ENCODE measurements at regions not wholly inside any gene's neighbourhood (a gene's known extent, or its start where the extent isn't known, plus 50 kb on each side); places are given as distances from the start of the nearest gene placed in this dataset.
"Not testable (repeated sequence)": the region's sequence is repeated elsewhere in the genome, so short reads cannot be mapped to it uniquely, and the experiment has no call there.

DNA sequence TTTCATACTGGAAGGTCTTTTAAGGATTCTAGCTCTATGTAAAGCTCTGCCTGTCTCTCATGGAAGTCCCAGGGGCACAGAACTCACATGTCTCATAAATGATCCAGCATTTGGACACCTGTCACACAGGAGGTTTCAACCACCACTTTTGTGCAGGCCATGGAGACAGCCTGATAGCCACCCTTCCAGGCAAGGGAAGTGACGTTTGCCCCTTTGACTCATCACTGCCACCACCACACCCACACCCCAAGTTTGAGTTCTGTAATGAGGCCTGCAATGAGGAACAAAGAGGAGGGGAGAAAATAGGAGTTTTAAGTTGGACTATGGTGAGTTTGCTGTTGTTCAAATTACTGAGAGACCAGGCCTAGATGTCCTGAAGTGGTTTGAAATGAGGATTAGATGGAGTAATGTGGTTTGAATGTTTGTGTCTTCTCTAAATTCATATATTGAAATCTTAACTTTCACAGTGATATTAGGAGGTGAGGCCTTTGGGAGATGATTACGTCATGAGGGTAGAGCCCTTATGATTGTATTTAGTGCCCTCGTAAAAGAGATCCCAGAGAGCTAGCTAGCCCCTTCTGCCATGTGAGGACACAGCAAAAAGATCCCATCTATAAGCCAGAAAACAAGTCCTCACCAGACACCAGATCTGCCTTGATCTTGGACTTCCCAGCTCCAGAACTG, 175.3 kb upstream of the EPHA4 start:
- TF ChIP-seq POLR2A (IDR thresholded peaks at IDR 0.05; ENCODE audit: low read length) (no peak), GATA1 (IDR thresholded peaks at IDR 0.05; ENCODE audit: low read depth, low read length) (no peak)
- no peak for DNase-seq

DNA sequence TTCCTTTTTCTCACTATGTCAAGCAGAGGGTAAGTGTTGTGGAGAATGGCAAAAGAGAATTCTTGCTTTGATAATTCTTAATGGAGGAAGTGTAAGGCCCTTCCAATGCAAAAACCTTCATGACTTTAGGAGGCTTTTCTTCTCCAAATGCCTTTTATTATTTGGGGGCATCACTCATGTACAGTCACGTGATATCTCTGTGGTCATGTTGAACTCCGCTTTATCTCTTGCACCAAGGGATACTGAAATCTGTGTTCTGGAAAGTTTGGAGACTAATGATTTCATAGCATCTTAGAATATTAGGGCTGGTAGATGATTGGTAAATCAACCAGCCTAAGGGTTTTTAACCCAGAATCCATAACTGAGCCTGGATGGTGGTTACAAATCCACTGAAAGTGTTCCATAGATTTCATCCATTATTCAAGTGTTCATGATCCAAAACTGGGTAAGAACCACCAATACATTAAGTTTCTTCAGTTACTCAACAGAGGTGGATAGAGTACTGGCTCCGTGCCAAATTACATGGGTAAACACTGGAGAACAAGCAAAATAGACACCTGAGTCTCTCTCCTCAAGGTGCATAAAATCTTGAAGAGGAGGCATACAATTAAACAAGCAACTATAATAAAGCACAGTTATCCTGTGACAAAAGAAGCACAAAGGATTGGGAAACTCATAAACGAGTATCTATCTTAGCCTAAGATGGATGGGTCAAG, 169.6 kb upstream of the EPHA4 start:
- DNase-seq: no peak
- TF ChIP-seq POLR2A (IDR thresholded peaks at IDR 0.05; ENCODE audit: low read length): no peak
- TF ChIP-seq GATA1 (IDR thresholded peaks at IDR 0.05; ENCODE audit: low read depth, low read length): no peak

DNA sequence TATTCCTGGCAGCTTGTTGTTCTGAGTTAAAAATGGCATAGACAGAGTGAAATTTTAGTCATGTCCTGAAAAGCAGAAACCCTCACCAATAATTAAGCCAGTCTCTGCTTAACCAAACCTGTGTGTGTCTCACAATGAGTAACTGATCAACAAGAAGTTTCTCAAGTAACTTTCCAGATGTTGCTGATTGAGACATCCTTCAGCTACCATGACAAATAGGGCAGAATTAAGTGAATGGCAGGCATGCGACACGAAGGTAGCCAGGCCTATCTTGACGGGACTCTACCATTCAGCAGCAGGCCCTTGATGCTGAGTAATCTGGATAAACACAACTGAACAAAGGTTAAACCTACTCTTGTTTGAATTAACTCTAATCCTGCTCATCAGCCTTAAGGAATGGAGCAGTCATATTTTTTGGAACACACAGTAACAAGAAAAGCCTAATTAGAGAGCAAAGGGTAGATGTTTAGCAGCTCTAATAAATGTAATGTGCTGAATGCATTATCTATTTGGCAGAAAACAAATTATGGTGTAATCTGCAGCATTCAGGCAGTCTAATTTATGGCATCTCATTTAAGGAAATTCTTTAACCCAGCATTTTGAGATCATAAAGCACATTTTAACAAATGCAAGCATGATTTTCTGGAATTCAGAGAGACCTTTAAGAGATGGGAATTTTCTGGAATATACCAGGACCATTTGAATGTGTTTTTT, 159.5 kb upstream of the EPHA4 start:
- no peak for DNase-seq
- no peak for TF ChIP-seq POLR2A (IDR thresholded peaks at IDR 0.05; ENCODE audit: low read length)
- no peak for TF ChIP-seq GATA1 (IDR thresholded peaks at IDR 0.05; ENCODE audit: low read depth, low read length)

GRCh38 chr2:221726894-221727513, 154.9 kb upstream of the EPHA4 start:
- no peak for DNase-seq
- no peak for TF ChIP-seq GATA1 (IDR thresholded peaks at IDR 0.05; ENCODE audit: low read depth, low read length)
- TF ChIP-seq POLR2A (IDR thresholded peaks at IDR 0.05; ENCODE audit: low read length): no peak

DNA sequence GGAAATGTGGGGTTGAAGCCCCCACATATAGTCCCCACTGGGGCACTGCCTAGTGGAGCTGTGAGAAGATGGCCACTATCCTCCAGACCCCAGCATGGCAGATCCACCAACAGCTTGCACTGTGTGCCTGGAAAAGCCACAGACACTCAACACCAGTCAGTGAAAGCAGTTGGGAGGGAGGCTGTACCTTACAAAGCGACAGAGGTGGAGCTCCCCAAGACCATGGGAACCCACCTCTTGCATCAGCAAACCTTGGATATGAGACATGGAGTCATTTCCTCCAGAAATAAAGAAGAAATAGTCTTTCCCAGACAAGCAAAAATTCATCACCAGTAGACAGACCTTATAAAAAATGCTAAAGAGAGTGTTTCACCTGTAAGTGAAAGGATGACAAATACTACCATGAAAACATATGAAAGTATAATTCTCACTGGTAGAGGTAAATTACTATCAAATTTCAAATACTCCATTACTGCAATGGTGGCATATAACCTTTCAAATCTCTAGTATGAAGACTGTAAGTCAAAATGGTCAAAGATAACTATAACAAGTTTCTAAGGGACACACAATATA, 152.6 kb upstream of the EPHA4 start:
- TF ChIP-seq POLR2A (IDR thresholded peaks at IDR 0.05; ENCODE audit: low read length): no peak
- TF ChIP-seq GATA1 (IDR thresholded peaks at IDR 0.05; ENCODE audit: low read depth, low read length): no peak

GRCh38 chr2:221724117-221724516, 152.0 kb upstream of the EPHA4 start:
- DNase-seq: not testable (repeated sequence)

More for the DNA sequence above, 152.6 kb upstream of the EPHA4 start:
- no peak for DNase-seq

- no peak for DNase-seq
- TF ChIP-seq POLR2A (IDR thresholded peaks at IDR 0.05; ENCODE audit: low read length): no peak
- TF ChIP-seq GATA1 (IDR thresholded peaks at IDR 0.05; ENCODE audit: low read depth, low read length): no peak
These were observed 144.6 kb upstream of the EPHA4 start for GRCh38 chr2:221716426-221717303.

DNA sequence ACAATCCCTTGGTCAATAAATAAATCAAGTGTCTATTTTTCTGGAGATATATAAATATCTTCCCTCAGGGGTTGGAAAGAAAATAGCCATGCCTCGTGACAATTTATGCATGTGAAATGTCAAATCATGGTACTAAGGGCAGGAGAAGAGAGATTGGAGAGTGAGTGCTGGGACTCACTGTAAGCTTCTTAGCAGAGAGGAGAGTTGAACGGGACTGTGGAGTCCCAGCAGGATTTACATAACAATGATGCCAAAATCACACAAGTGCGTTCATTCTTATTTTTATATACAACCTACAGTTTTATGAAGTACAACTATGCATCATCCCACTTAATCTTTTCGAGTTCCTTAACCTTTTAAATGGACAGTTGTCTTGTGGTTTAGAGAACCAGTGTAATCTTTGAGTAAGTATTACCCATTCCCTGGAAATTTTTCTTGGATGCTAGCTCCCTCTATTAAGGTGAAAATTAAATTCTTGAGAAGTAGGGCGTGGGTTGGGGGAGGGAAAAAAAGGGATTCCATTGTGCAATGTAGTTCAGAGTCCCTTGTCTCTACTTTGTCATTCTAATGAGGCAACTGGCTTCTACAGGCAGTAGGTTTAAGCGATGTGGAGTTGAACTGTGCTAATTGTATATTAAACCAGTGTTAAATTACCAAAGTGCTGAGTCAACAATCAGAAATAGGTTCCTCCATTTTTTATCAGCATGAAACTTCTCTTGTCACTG, 143.6 kb upstream of the EPHA4 start:
- TF ChIP-seq POLR2A (IDR thresholded peaks at IDR 0.05; ENCODE audit: low read length): no peak
- no peak for TF ChIP-seq GATA1 (IDR thresholded peaks at IDR 0.05; ENCODE audit: low read depth, low read length)
- DNase-seq: no peak

GRCh38 chr2:221710744-221711143, 138.6 kb upstream of the EPHA4 start:
- TF ChIP-seq POLR2A (IDR thresholded peaks at IDR 0.05; ENCODE audit: low read length) (no peak), GATA1 (IDR thresholded peaks at IDR 0.05; ENCODE audit: low read depth, low read length) (no peak)
- no peak for DNase-seq

- TF ChIP-seq GATA1 (IDR thresholded peaks at IDR 0.05; ENCODE audit: low read depth, low read length): no peak
- no peak for TF ChIP-seq POLR2A (IDR thresholded peaks at IDR 0.05; ENCODE audit: low read length)
- no peak for DNase-seq
These were observed 136.8 kb upstream of the EPHA4 start for GRCh38 chr2:221708902-221709301.

- no peak for DNase-seq
- TF ChIP-seq GATA1 (IDR thresholded peaks at IDR 0.05; ENCODE audit: low read depth, low read length): no peak
- TF ChIP-seq POLR2A (IDR thresholded peaks at IDR 0.05; ENCODE audit: low read length): no peak
These were observed 133.2 kb upstream of the EPHA4 start for GRCh38 chr2:221705185-221705877.

DNA sequence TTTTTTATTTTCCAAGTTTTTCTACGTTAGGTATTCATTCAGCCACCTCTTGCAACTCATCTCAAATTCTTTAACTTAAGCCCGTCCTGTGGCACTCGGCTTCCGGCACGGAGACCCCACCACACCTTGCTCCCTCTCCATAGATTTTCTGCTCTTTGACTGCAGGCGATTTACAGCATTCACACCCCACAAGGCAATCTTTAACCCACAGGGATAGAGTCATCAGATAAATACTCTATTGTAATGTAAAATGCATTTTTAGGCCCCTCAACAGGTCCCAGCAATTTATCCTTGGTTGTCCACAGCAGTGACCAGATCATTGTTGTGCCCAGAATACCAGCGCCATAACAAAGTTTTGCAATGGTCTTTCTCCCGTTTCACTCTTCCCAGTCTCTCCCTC, 132.3 kb upstream of the EPHA4 start:
- TF ChIP-seq GATA1 (IDR thresholded peaks at IDR 0.05; ENCODE audit: low read depth, low read length) (no peak), POLR2A (IDR thresholded peaks at IDR 0.05; ENCODE audit: low read length) (no peak)
- no peak for DNase-seq

Data from erythroblast (primary cell).